ENCODE measurements at regions not wholly inside any gene's neighbourhood (a gene's known extent, or its start where the extent isn't known, plus 50 kb on each side); places are given as distances from the start of the nearest gene placed in this dataset.

DNA sequence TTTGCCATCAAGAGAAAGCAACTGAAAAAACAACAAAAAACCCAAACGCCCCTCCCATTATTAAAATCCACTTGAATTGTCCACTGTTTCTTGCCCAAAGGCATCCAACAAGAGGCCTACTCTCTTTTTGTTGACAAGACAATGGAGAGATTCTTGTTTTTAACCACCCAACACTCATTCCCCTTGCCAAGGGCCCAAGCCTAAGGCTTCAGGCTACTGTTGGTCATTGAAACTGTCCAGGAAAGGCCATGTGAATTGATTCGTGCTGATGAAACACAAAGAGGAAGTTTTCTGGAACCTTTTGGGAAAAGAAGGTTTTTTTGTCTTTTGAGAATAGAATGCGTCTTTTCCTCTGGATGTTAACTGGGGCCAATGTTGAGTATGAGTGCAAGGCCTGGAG, 157.4 kb upstream of the PFN2 start:
- TF ChIP-seq, protein P1, sequence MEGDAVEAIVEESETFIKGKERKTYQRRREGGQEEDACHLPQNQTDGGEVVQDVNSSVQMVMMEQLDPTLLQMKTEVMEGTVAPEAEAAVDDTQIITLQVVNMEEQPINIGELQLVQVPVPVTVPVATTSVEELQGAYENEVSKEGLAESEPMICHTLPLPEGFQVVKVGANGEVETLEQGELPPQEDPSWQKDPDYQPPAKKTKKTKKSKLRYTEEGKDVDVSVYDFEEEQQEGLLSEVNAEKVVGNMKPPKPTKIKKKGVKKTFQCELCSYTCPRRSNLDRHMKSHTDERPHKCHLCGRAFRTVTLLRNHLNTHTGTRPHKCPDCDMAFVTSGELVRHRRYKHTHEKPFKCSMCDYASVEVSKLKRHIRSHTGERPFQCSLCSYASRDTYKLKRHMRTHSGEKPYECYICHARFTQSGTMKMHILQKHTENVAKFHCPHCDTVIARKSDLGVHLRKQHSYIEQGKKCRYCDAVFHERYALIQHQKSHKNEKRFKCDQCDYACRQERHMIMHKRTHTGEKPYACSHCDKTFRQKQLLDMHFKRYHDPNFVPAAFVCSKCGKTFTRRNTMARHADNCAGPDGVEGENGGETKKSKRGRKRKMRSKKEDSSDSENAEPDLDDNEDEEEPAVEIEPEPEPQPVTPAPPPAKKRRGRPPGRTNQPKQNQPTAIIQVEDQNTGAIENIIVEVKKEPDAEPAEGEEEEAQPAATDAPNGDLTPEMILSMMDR (IDR thresholded peaks at IDR 0.05) = no peak
- no peak for TF ChIP-seq EP300 (IDR thresholded peaks at IDR 0.05)
